CD4-positive, alpha-beta T cell treated with Interleukin-4 for 1 hour (primary cell): ENCODE measurements at regions not wholly inside any gene's neighbourhood (a gene's known extent, or its start where the extent isn't known, plus 50 kb on each side); places are given as distances from the start of the nearest gene placed in this dataset.

Source experiments
- DNase-seq, 2 donors: peaks; one replicate each; pipeline ENCODE4 v3.0.0-alpha.2; 2020 to 2022

DNA sequence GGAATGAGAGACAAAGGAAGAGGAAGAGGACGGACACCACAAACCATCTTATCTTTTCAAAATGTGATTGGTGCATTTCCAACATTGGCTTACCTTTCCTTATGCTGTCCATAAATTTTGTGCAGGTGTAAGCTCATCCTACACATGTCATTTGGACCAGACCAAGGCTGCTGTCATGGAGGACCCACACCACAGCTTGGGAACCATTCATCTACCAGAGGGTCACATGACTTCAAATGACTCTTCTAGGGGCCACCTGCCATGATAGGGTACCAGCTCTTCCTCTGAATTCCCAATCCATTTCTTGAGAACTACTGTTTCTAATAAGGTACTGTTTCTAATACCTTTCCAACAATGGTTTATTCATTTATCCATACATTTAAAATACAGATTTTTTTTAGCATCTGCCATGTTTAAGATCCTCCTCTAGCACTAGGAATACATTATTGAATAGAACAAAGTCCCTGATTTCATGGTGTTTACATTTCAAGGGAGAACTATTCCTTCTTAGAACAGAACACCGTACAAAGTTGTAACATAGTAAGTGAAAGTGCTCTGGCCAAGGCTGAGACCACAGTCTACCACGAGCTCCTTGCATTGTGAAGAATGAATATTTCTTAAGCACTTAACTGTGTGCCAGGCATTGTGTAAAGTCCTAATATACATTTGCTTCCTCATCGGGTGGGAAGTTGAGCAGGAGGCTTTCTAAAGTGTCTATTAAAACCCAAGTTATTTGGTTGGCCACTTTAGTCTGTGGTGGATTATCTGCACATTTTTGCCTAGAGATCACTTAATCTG is 246.1 kb upstream of the FN1 start:
- DNase-seq, result no peak

DNA sequence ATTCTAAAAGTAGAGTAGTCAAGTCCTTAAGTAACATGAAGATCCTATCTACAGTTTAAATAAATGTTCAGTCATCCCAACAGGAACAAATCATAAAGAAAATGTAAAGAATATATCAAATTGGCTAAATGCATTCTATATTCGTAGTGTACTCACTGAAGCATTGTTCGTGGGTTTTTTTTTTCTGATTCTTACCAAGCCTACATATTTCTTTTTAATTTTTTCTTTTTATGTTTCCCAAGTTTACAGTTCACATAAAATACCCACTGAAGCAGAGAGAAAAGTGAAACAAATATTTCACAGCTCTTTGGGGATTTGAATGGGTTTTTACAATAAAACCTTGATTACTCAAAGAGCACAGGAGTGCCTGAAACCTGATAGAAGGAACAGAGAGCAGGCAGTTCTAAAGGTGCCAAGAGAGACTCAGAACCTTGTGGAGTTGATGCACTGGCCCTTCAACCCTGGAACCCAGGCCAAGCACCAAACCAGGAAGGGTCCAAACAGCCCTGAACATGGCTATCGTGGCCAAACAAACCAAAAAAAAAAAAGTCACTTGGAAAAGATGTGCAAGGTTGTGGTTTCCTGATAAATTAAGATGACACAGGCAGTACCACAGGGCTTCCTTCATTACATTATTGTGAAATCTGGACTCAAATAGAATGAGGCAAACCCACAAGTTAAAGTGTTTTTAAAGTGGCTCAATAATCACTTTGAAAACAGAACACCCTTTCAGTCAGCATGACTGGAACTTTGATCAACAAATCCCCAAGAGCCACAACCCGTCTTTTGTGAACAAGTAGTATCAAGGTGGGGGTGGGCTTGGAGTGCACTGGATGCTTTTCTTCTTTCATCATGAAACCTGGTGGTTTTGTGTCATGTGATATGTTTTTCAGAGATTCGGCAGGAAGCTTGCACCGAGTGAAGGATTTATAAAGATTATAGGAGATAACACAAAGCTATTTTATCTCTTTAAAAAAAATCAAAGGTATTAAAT is 245.0 kb upstream of the FN1 start:
- DNase-seq, result peak; percentile 30 to 51

DNA sequence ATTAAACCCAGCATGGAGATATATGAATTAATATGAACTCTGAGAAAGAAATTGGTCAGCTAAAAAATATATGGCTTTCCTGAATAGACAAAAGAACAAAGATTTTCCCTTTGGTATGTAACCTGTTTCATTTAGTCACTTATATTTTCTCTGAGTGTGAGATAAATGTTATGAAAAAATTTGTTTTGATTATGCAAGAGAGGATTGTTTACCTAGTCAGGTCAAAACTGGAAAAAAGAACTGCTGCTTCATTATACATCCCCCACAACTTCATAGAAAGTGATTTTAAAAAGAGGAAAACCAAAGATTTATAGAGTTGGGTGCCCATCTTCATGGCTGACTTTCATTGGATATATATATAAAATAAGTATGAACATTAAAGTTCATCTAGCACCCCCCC is 242.2 kb upstream of the FN1 start:
- no peak for DNase-seq

- no peak for DNase-seq
These were observed 241.6 kb upstream of the FN1 start for GRCh38 chr2:215677481-215677880.

DNA sequence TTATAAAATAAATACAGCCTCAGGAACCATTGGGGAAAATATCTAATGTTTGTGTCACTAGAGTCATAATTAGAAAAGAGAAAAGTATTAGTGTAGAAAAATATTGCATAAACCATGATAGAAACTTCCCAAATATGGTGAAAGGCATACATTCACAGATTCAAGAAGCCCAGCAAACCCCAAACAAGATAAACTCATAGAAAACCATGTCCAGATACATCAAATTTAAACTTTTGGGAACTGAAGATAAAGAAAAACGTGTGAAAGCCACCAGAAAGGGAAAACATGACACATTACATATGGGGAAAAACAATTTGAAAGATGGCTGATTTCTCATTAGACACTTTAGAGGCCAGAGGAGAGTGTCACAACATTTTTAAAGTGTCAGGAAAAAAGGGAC is 236.5 kb upstream of the FN1 start:
- no peak for DNase-seq

DNA sequence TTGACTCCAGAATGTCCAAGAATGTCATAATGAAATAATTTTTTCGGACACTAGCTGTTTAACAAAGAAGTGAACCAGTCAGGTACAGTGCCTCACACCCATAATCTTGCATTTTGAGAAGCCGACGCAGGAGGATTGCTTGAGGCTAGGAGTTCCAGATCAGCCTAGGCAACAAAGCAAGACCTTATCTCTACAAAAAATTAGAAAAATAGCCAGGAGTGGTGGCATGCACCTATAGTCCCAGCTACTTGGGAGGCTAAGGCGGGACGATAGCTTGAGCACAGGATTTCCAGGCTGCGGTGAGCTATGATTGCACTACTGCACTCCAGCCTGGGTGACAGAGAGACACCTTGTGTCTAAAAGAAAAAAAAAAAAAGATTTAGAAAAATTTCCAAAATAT is 235.8 kb upstream of the FN1 start:
- no peak for DNase-seq

GRCh38 chr2:215671244-215671643 is 235.4 kb upstream of the FN1 start:
- no peak for DNase-seq

DNA sequence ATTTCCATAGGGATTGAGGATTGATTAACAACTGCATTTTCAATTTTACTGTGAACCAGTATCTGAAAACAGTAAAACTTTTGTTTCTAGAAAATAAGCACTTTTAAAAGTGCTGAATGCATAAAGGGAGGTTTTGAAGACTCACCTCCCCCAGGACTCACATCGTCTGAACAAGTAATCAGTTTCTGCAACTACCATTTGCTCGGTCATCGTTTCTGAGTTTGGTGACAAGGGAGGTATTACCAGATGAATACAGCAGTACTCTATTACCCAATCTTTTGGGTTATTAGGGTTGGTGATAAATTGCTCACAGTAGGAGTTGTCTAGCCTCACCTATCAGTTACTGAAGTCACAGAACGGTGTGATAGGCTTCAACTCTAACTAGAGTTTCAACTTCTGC is 234.5 kb upstream of the FN1 start:
- no peak for DNase-seq

- no peak for DNase-seq
These were observed 232.5 kb upstream of the FN1 start for GRCh38 chr2:215668378-215668775.

GRCh38 chr2:215667585-215668377 is 231.9 kb upstream of the FN1 start:
- DNase-seq, result no peak

- DNase-seq, result peak; percentile 1 to 32
These were observed 229.1 kb upstream of the FN1 start for GRCh38 chr2:215664847-215665525.

GRCh38 chr2:215662715-215663114 is 226.8 kb upstream of the FN1 start:
- no peak for DNase-seq

DNA sequence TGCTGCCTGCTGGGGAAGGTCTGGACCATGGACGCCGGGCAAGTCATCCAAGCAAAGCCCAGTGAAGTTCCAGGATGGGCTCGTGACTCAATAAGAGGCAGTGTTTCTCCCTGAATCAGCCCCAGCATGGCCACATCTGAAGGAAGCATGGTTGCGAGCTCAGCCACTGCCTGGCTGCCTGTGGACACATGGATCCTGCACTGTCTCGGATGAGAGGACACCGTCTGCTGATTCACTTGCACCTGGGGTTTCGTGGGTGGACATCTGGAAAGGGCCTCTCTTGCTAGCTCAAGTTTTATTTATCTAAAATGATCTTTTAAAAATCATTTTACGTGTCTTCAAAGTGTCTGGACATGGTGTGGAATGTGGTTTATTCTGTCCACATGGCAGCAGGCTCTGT is 224.8 kb upstream of the FN1 start:
- no peak for DNase-seq

GRCh38 chr2:215659650-215660049 is 223.8 kb upstream of the FN1 start:
- DNase-seq, result no peak

- no peak for DNase-seq
These were observed 222.9 kb upstream of the FN1 start for GRCh38 chr2:215658635-215659305.

GRCh38 chr2:215657844-215658243 is 222.0 kb upstream of the FN1 start:
- DNase-seq, result no peak

- no peak for DNase-seq
These were observed 218.4 kb upstream of the FN1 start for GRCh38 chr2:215654148-215654819.

DNA sequence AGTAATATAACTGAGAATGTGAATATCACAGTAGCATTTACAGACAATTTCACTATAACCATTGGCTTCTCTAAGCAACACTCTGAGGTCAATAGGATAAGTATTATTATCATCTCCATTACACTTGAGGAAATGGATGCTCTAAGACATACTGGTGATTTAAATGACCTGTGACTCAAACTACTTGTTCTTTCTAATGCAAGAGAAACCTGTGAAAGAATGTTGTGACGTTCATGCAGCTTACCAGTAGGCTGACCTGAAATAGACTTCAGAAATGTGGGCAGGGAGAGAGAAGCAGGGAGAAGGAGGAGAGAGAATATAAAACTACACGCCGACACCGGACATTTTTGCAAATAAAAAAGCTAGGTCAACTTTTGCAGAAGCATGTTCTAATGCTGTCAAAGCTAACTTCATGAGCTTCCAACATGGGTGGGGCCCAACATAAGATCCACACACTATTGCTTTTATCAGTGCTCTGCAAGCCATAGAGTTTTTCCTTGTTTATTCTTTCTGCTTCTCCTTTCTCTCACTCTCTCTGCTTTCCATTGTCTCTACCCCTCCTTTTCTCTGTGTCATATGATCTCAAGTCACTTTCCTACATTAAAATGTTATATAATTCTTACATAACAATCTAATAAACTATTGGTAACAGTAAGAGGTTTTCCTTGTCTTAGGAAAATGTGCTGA is 217.6 kb upstream of the FN1 start:
- no peak for DNase-seq

DNA sequence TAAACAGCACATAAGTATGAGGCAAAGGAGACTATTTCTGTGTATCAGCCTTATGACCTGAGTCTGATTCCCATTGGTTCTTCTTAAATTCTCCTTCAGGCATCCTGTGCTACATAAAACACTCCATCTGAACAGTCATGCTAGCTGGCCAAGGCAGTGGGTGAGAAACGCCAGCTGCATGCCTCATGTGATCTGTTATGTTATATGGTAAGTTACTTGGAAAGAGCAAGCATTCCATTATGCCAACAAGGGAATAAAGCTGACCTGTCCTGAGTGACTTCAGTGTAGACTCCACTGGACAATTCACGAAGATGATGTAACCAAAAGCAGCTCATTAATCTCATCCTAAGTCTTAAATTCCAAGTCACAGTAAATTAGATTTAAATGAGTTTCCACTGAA is 216.5 kb upstream of the FN1 start:
- no peak for DNase-seq

GRCh38 chr2:215651412-215651811 is 215.5 kb upstream of the FN1 start:
- DNase-seq, result no peak
